Astrocyte (in vitro differentiated cells and primary cell): ENCODE measurements at regions not wholly inside any gene's neighbourhood (a gene's known extent, or its start where the extent isn't known, plus 50 kb on each side); places are given as distances from the start of the nearest gene placed in this dataset.

Experiments
- CTCF ChIP-seq: IDR thresholded peaks from 2 replicates; pipeline ENCODE4 v1.5.1; 2011; ENCODE audit warnings: low read depth, mild to moderate bottlenecking, inconsistent platforms, low read length, moderate library complexity; ENCODE audit not compliant: insufficient read depth
- EZH2 ChIP-seq: IDR thresholded peaks from 2 replicates; pipeline ENCODE4 v1.6.1; 2012; ENCODE audit warnings: mild to moderate bottlenecking, low read length, inconsistent platforms; ENCODE audit not compliant: insufficient read depth

GRCh38 chr2:176565641-176566323 lies 296.5 kb downstream of the MTX2 start:
- no peak for TF ChIP-seq CTCF
- no peak for TF ChIP-seq EZH2
